ENCODE measurements at regions not wholly inside any gene's neighbourhood (a gene's known extent, or its start where the extent isn't known, plus 50 kb on each side); places are given as distances from the start of the nearest gene placed in this dataset.

DNA sequence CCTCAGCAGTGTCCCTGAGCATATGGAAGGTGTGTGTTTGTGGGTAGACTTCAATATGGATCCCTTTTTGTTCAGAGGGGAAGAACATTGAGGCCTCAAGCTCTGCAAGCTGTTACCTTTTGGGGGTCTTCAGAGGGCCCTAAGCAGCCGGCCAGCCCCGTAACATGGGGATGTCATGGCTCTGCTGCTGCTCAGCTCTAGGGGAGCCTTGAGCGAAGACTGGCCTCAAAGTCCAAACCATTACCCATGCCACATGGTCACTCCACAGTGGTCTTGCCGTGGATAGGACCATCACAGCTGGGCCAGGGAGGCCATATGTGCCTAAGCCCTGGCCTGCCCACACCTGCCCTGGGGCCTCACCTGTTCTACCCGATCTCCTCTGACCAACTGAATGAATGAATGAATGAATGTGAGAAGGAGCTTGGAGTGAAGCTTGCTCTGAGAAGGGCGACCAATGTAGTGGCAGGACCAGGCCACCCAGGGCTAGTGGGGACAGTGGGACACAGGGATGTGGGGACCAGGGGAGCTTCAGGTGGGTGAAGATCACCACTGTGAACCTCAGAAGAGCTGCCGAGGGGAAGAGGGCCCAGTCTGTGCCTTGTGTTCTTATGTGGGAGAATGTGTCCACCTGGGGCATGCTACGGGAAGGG lies 754.6 kb downstream of the BRD1 start:
- H3K4me3 Mint-ChIP-seq, result no peak overlapping the region
- no peaks in the 10 kb centered on the region for H3K36me3 Mint-ChIP-seq
- H3K9me3 Mint-ChIP-seq, result peaks cover 0 to 4% (median 0%) of the 10 kb centered on the region in 3 donors
- H3K27me3 Mint-ChIP-seq, result no peaks in the 10 kb centered on the region
- no peak overlapping the region for H3K27ac Mint-ChIP-seq
- no peaks in the 10 kb centered on the region for H3K4me1 Mint-ChIP-seq

DNA sequence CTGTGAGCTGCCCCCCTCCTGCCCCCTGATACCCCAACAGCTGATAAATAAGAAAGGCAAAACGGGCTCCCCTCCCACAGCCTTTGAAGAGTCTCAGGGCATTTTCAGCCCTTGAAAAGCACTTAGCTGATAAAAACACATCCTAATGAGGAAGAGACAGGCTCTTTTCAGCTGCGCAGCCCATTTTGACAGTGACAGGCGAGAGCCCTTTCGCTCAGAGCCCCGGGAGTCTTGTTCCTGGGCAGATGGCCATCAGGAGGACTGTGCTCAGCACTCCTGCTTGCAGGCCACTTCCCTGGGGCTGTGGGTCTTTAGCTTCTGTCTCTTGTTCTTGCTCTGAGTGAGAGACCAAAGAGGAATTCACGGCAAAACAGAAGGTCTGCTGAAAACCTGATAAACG lies 757.2 kb downstream of the BRD1 start:
- H3K27ac Mint-ChIP-seq, result no peak overlapping the region
- H3K9me3 Mint-ChIP-seq, result peaks cover 0 to 4% (median 0%) of the 10 kb centered on the region in 3 donors
- H3K27me3 Mint-ChIP-seq, result no peaks in the 10 kb centered on the region
- no peaks in the 10 kb centered on the region for H3K36me3 Mint-ChIP-seq
- no peak overlapping the region for H3K4me3 Mint-ChIP-seq
- no peaks in the 10 kb centered on the region for H3K4me1 Mint-ChIP-seq

DNA sequence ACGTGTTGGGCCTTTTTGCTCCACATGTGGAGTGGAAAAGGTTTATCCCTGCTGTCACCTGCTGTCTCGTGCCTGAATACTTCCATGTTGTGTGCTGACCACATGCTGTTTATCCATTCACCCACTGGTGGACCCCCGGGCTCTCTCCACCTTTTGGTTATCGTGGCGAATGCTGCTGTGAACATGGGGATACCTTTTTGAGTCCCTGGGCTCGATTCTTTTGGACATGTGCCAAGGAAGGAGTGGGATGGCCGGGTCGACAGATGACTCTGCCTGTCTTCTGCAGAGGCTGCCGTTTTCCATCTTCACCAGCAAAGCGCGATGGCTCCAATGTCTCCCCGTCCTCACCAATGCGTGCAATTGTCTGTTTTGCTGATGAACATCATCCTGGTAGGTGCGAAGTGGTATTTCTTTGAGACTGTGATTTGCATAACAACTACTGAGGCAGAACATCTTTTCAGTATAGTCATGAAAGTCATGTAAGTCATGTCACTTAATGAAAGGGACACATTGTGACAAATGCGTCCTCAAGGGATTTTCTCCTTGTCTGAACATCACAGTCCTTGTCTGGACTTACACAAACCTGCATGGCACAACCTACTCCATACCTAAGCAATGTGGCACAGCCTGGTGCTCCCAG lies 758.7 kb downstream of the BRD1 start:
- Mint-ChIP-seq H3K4me1 (no peaks in the 10 kb centered on the region), H3K27ac (no peak overlapping the region), H3K36me3 (no peaks in the 10 kb centered on the region), H3K27me3 (no peaks in the 10 kb centered on the region), H3K9me3 (peaks cover 0 to 4% (median 0%) of the 10 kb centered on the region in 3 donors), H3K4me3 (no peak overlapping the region)

- no peak overlapping the region for H3K27ac Mint-ChIP-seq
- H3K36me3 Mint-ChIP-seq, result no peaks in the 10 kb centered on the region
- H3K4me1 Mint-ChIP-seq, result no peaks in the 10 kb centered on the region
- H3K9me3 Mint-ChIP-seq, result peaks cover 0 to 4% (median 0%) of the 10 kb centered on the region in 3 donors
- no peaks in the 10 kb centered on the region for H3K27me3 Mint-ChIP-seq
- H3K4me3 Mint-ChIP-seq, result no peak overlapping the region
Observed at GRCh38 chr22:49067504-49067903, 760.2 kb downstream of the BRD1 start.

DNA sequence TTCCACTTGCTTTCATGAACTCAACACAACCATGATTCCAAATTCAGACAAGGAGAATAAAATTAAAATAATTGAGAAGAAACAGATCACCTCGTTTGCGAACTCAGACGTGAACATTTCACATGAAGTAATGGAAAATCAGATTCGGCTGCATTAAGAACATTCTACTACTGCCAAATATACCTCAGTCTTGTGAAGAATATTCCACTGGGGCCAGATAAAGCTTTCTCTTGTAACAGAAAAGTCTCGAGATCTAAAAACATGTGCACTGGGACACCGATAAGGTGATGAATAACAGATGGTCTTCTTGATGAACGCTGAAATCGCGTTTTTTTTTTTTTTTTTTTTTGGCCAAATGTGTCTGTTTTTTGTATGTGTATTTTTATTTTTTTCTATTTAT lies 761.1 kb downstream of the BRD1 start:
- Mint-ChIP-seq H3K4me1 (no peaks in the 10 kb centered on the region), H3K9me3 (peaks cover 0 to 3% (median 0%) of the 10 kb centered on the region in 3 donors), H3K27me3 (no peaks in the 10 kb centered on the region), H3K4me3 (no peak overlapping the region), H3K36me3 (no peaks in the 10 kb centered on the region), H3K27ac (no peak overlapping the region)

GRCh38 chr22:49064836-49065235 lies 762.8 kb downstream of the BRD1 start:
- no peak overlapping the region for H3K4me3 Mint-ChIP-seq
- H3K27ac Mint-ChIP-seq, result no peak overlapping the region
- no peaks in the 10 kb centered on the region for H3K27me3 Mint-ChIP-seq
- no peaks in the 10 kb centered on the region for H3K36me3 Mint-ChIP-seq
- H3K4me1 Mint-ChIP-seq, result no peaks in the 10 kb centered on the region
- H3K9me3 Mint-ChIP-seq, result no peaks in the 10 kb centered on the region

DNA sequence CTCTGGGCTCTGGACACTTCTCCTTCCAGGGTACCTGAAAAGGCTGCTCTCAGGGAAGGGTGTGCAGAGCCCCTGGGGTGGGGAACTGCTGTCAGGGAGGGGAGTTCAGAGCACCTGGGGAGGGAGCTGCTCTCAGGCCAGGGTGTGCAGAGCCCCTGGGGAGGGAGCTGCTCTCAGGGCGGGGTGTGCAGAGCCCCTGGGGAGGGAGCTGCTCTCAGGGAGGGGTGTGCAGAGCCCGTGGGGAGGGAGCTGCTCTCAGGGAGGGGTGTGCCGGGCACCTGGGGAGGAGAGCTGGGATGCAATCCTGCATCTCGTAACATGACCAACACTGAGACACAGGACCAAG lies 764.2 kb downstream of the BRD1 start:
- Mint-ChIP-seq H3K27me3 (no peaks in the 10 kb centered on the region), H3K27ac (peak overlapping the region in 1 of 3 donors; percentile 77)

DNA sequence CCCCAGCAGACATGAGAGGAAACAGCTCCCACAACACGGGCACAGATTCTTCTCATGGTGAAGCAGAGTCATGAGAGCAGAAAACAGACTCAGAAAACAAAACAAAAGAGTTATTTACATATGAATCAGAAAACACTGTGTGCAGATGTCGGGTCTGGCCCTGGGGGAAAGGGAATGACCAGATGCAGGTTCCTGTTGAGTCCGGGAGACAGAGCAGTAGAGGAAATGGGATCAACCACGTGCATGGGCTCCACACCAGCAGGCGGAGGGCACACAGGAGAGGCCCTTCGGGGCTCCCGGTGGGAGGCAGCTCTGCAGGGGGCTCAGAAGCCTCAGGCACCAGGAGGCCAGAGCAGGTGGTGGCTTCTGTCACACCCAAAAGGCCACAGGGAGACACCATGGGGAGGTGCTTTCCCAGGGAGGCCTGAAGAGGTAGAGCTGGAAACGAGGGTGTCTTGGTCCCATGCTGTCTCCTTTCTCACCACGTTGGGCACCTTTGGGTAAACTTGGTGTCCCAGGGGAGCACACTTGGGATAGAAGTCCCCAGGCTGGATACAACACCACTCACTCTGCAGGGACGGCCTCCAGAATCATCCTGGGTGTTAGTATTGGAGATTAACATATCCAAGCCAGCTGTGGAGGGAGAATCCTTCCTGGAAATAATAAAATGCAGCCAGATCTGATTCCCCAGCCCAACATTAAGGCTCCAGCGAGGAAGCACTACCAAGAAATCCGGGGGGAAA lies 764.7 kb downstream of the BRD1 start:
- Mint-ChIP-seq H3K4me3 (no peak overlapping the region), H3K4me1 (no peaks in the 10 kb centered on the region), H3K27ac (no peak overlapping the region), H3K27me3 (no peaks in the 10 kb centered on the region), H3K9me3 (no peaks in the 10 kb centered on the region), H3K36me3 (no peaks in the 10 kb centered on the region)

More for the DNA sequence above, 764.2 kb downstream of the BRD1 start:
- Mint-ChIP-seq H3K9me3 (no peaks in the 10 kb centered on the region), H3K4me3 (no peak overlapping the region), H3K36me3 (no peaks in the 10 kb centered on the region), H3K4me1 (no peaks in the 10 kb centered on the region)

- no peaks in the 10 kb centered on the region for H3K9me3 Mint-ChIP-seq
- no peaks in the 10 kb centered on the region for H3K4me1 Mint-ChIP-seq
- no peak overlapping the region for H3K4me3 Mint-ChIP-seq
- no peaks in the 10 kb centered on the region for H3K27me3 Mint-ChIP-seq
- H3K27ac Mint-ChIP-seq, result no peak overlapping the region
- H3K36me3 Mint-ChIP-seq, result no peaks in the 10 kb centered on the region
Observed at GRCh38 chr22:49062155-49062801, 765.4 kb downstream of the BRD1 start.

- H3K4me3 Mint-ChIP-seq, result no peak overlapping the region
- peaks cover 2% of the 10 kb centered on the region for H3K27me3 Mint-ChIP-seq
- no peaks in the 10 kb centered on the region for H3K36me3 Mint-ChIP-seq
- no peaks in the 10 kb centered on the region for H3K9me3 Mint-ChIP-seq
- no peaks in the 10 kb centered on the region for H3K4me1 Mint-ChIP-seq
- no peak overlapping the region for H3K27ac Mint-ChIP-seq
Observed at GRCh38 chr22:49057910-49058309, 769.8 kb downstream of the BRD1 start.

- H3K27ac Mint-ChIP-seq, result no peak overlapping the region
- H3K4me3 Mint-ChIP-seq, result no peak overlapping the region
- H3K36me3 Mint-ChIP-seq, result no peaks in the 10 kb centered on the region
- H3K9me3 Mint-ChIP-seq, result no peaks in the 10 kb centered on the region
- H3K4me1 Mint-ChIP-seq, result no peaks in the 10 kb centered on the region
- peaks cover 2% of the 10 kb centered on the region for H3K27me3 Mint-ChIP-seq
Observed at GRCh38 chr22:49056301-49056700, 771.4 kb downstream of the BRD1 start.

DNA sequence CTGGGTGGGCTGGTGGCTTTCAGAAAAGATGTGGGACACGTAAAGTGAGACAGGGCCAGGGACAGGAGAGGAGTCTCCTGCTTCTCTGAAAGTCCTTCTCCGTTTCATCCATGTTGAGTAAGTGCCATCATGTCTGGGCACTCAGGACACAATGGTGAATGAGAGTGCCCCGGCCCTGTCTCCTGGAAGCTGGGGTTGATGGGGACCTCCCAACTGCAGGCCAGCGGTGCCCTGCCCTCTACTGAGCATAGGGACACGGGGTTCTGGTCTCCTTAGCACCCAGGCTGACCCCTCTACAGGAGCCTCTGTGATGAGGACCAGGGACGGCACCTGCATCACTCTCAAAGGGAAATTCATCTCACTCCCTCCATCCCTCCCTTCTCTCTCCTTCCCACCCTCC lies 772.3 kb downstream of the BRD1 start:
- no peaks in the 10 kb centered on the region for H3K4me1 Mint-ChIP-seq
- no peak overlapping the region for H3K27ac Mint-ChIP-seq
- H3K36me3 Mint-ChIP-seq, result no peaks in the 10 kb centered on the region
- no peaks in the 10 kb centered on the region for H3K9me3 Mint-ChIP-seq
- H3K27me3 Mint-ChIP-seq, result peaks cover 2% of the 10 kb centered on the region
- H3K4me3 Mint-ChIP-seq, result no peak overlapping the region

DNA sequence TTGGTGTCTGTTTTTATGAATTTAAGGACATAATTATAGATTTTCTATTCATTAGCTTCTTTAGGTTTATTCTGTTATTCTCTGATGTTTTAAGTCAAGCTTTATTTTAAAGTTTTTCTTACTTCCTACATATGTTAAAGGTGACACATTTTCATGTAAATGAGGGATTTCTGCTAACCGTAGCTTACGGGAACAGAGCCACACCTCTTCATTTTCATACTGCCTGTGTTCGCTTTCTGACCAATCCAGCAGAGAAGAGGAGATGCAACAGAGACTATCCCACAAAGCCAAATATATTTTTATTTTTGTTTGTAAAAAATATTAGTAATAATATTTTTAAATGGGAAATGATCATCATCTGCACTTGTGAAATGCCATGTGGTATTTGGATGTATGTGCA lies 774.1 kb downstream of the BRD1 start:
- no peaks in the 10 kb centered on the region for H3K36me3 Mint-ChIP-seq
- H3K4me1 Mint-ChIP-seq, result peaks cover 0 to 2% (median 0%) of the 10 kb centered on the region in 3 donors
- no peaks in the 10 kb centered on the region for H3K9me3 Mint-ChIP-seq
- H3K27ac Mint-ChIP-seq, result no peak overlapping the region
- H3K4me3 Mint-ChIP-seq, result no peak overlapping the region
- H3K27me3 Mint-ChIP-seq, result peaks cover 2% of the 10 kb centered on the region

GRCh38 chr22:49052560-49052959 lies 775.1 kb downstream of the BRD1 start:
- H3K27me3 Mint-ChIP-seq, result peaks cover 2% of the 10 kb centered on the region
- H3K4me3 Mint-ChIP-seq, result peak overlapping the region in 3 of 4 donors; percentile 80 to 96 (median 92)
- peaks cover 0 to 2% (median 0%) of the 10 kb centered on the region in 3 donors for H3K4me1 Mint-ChIP-seq
- no peaks in the 10 kb centered on the region for H3K36me3 Mint-ChIP-seq
- H3K27ac Mint-ChIP-seq, result no peak overlapping the region
- H3K9me3 Mint-ChIP-seq, result no peaks in the 10 kb centered on the region

DNA sequence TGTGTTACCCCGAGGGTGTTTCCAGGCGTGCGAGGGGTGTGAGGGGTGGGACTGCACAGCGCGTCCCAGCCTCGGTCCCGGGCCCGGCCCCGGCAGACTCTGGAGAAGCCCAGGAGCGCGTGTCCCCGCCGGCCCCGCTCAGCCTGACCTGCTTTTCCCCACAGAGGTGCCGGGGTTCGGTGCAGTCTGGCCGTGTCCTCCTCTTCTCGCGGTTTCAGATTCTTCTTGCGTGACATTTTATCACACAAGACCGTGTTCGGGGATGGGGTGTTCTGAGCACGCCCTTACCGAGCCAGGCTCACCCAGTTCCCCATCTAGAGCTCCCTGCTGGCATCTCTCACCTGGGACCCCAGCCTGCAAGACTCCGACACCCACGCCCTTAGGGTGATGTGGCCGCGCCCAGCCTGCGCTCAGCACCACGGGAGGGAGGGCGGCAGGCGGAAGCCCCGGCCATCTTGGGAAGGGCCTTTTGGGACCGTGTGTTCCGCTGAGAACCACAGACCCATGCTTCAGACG lies 775.6 kb downstream of the BRD1 start:
- Mint-ChIP-seq H3K9me3 (no peaks in the 10 kb centered on the region), H3K36me3 (peaks cover 1% of the 10 kb centered on the region), H3K4me1 (peaks cover 0 to 2% (median 0%) of the 10 kb centered on the region in 3 donors), H3K27me3 (peaks cover under 1% of the 10 kb centered on the region), H3K4me3 (peak overlapping the region; percentile 72 to 96 (median 86)), H3K27ac (no peak overlapping the region)
